GM19023 (cell line): ENCODE measurements at regions not wholly inside any gene's neighbourhood (a gene's known extent, or its start where the extent isn't known, plus 50 kb on each side); places are given as distances from the start of the nearest gene placed in this dataset.

Experiments used
- ATAC-seq: cut with Tn5 transposase; IDR thresholded peaks from one replicate; pipeline ENCODE4 v1.9.1; 2021; ENCODE audit warnings: mild to moderate bottlenecking, moderate library complexity; ENCODE audit not compliant: unreplicated experiment

DNA sequence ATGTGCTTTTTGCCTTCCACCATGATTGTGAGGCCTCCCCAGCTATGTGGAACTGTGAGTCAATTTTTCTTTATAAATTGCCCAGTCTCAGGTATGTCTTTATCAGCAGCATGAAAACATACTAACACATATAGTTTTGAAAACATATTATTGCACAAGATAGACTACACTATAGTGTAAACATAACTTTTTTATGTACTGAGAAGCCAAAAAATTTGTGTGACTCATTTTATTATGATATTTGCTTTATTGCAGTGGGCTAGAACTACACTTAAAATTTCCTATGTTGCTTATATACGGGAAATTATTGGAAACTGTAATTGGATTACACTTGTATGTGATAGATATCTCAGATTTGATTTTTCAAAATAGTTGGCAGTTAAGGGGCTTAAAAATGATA, 885.5 kb upstream of the FBXO33 start:
- no peak for ATAC-seq

DNA sequence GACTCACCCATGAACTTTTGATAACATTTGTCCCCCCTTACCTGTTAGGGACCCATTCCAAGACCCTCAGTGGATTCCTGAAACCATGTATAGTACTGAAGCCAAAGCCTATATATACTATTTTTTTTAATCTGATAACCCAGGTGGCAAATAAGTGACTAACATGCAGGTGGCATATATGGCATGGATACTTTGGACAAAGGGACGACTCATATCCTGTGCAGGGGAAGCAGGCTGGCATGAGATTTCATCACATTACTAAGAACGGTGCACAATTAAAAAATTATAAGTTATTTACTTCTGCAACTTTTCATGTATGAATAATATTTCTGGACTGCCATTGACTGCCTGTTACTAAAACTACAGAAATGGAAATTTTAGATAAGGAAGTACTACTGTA, 880.1 kb upstream of the FBXO33 start:
- ATAC-seq, result no peak

DNA sequence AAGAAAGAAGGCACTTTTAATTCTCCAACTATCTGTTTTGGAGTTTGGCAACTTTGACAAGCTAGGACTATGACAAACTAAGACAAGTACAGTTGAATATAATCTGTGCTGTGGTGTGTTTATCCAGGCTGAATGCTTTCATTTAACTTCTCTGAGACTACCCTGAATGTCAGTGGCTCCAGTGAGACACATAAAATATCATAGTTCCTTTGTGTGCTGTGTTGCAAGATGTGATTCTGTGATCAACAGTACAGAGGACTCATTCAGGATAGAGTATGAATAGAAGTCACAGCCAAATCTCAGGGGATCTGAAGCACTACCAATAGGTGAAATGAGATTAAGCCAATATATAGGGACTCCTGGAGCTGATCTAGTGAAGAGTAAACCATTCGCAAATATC, 876.9 kb upstream of the FBXO33 start:
- ATAC-seq, result no peak

DNA sequence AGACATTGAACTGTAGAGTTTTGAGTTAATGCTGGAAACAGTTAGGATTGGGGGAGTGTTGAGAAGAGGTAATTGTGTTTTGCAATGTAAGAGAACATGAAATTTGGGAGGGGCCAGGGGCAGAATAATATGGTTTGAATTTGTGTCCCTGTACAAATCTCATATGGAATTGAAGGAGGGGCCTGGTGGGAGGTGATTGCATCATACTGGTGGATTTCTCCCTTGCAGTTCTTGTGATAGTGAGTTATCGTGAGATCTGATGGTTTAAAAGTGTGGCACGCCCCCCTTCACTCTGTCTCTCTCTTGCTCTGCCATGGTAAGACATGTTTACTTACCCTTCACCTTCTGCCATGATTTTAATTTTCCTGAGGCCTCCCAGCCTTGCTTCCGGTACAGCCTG, 876.0 kb upstream of the FBXO33 start:
- no peak for ATAC-seq

DNA sequence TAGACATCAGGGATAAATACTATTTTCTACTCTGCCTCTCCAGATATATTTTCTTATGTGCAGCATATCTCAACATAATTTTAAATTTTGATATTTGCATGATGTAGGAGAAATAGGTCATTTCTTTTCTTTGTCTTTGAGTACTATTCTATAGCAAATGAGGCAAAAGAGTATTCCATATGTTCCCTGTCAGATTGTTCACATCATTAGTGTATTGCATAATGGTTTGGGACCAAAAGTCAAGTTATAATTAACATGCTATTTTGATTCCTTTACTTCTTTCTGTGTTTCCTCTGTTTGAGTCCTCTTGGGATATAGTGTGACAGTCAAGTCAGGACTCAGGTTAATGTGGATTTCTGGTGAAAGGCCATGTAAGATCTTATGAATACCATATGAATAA, 864.6 kb upstream of the FBXO33 start:
- no peak for ATAC-seq

DNA sequence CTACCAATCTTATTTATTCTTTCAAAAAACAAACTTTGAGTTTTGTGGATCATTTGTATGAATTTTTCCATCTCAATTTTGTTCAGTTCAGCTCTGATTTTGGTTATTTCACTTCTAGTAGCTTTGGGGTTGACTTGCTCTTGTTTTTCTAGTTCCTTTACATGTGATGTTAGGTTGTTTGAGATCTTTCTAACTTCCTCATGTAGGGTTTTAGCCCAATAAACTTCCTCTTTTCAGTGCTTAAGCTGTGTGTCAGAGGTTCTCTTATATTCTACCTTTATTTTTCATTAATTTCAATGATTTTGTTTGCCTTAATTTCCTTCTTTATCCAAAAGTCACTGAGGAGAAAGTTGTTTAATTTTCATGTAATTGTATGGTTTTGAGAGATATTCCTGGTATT, 860.4 kb upstream of the FBXO33 start:
- no peak for ATAC-seq

DNA sequence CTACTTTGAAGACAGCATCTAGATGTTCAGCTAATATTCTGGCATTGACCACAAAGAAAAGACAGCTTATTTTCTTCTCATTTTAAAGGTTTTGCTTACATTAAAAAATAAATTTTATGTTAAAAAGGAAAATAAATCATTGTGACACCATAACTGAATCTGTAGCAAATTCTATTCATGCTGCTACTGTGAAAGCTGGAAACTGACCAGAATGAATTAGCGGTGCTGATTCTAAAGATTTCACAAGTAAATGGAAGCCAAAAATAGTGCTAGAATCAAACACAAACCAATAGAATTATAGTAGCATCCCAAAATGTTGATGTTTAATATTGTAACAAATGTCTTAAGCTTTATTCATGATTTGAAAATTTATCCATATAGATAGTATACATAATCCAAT, 850.0 kb upstream of the FBXO33 start:
- no peak for ATAC-seq

DNA sequence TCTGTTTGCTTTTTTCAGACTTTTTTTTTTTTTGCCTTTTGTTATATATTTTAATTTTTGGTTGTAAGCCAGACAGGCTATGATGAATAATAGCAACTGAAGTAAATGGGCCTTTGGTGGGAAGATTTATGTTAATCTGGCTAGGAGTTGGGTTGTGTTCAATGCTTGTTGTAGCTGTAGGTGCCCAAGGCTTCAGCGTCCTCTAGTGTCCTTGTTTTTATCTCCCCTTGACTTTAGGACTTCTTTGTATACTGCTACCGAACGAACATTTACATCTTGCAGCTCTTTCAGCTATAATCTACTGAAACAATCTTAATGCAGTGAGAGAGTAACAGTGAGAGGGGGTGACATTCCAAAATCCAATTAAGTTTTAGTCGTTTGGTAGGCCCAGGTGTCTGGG, 848.4 kb upstream of the FBXO33 start:
- no peak for ATAC-seq

DNA sequence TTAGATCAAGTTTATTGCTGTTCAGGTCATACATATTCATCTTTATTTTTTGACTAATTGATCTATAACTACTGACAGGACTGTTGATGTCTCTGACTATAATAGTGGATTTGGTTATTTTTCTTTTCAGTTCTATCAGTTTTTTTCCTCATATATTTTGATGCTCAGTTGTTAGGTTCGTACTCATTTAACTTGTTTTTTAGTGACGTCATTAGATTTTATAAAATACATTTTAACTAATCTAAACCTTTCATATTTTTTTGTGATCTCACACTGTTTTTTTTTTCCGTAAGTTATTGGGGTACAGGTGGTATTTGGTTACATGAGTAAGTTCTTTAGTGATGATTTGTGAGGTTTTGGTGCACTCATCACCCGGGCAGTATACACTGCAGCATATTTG, 841.2 kb upstream of the FBXO33 start:
- ATAC-seq, result no peak

DNA sequence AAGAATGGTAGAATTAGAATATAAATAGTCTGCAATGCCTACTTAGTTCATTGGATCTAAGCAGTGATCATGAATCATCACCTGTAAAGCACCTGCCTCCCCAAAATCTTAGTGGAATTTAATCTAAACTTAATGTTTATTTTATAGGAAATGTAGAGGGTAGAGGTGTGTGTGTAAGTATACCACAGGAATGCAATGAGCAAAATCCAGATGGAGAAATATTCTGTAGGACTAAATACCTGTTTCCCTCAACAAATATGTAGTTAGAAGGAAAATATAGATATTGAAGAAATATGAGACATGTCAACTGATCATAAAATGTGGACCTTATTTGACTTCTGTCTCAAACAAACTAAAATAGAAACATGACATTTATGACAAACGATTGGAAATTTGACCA, 839.2 kb upstream of the FBXO33 start:
- ATAC-seq, result no peak

DNA sequence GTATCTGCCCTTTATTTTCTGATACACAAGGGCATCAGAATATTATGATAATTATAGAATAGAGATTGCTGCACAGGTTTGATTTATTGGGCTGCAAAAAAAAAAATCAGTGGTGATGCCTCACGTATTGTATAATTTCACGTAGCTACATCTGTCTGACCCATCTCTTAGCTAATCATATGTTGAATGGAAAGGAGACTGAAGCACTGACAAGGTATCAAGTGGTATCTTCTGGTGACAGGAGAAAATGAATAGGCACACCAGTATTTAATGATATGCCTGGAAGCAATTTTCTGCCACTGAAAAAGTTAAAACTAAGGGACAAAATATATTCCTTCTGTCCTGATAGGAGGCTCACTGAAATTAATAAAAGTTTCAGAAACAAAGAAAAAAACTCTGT, 837.2 kb upstream of the FBXO33 start:
- no peak for ATAC-seq

DNA sequence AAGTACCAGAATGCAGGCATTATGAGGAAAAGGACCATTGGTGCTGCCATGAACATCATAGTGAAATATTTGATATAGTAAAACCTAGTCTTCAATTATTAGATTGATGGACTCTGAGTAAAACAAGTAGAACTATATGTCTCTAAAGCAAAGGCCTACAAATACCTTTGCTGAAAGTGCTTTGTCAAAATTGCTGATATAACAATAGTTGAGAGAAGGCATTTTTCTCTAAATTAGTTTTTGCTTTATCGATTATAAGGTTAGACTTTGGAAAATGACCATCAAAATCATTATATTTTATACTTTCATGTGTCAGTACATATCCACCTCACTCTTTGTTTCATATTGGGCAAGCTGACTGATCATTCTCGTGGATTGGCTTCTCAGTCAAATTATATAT, 836.0 kb upstream of the FBXO33 start:
- no peak for ATAC-seq

DNA sequence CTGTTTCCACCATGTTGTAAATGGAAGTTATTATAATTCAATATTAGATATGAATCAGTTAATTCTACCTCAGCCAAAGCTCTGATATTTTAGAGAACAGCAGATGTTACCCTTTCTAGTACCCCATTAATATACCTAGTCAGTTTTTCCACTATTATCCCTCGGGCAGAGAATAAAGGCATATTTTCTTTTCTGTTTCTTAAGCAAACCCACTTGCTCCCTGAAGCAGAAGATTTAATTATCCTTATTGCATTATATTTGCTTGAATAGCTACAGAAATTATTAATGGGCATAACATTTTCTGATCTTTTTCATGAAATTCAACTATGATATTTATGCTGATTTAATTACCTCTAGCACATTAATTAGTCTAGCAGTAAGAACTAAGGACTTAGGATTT, 832.9 kb upstream of the FBXO33 start:
- ATAC-seq, result no peak

DNA sequence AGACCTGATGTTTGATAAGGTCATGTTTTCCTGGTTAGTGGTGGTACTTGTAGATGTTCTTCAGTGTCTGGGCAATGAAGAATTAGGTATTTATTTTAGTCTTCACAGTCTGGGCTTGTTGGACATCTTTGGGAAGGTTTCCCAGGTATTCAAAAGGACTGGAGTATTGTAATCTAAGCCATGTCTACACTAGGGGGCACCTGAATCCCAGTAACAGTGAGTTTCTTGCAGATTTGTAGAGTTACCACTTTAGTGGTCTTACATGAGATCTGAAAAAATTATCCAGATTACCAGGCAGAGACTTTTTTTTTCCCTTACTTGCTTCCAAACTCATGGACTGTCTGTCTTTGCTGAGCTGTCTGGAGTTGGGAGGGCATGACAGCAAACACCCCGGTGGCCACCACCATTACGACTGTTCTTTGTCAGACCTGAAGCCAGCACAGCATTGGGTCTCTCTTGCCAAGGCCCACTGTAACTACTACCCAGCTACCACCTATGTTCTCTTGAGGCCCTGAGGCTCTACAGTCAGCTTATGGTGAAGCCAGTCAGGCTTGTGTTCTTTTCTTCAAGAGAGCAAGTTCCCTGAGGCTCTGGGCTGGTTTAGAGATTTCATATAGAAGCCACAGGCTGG, 820.7 kb upstream of the FBXO33 start:
- no peak for ATAC-seq

DNA sequence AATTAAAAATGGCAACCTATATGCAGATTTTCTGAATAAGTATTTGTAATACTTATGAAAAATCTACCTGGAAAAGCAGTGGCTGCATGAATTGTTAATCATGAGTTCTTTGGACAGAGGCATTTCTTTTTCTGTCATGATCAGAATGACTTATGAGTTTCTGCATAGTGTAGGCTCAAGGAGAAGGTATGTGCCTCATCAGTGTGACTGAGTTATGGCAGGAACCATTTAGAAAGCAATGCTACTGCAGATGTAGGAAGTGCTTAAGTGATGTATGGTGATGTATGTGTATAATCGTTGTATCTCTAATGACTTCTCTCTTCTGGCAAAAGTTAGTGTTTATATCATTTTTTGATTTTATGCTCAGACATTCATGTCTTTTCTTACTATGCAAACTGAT, 816.4 kb upstream of the FBXO33 start:
- ATAC-seq, result no peak

DNA sequence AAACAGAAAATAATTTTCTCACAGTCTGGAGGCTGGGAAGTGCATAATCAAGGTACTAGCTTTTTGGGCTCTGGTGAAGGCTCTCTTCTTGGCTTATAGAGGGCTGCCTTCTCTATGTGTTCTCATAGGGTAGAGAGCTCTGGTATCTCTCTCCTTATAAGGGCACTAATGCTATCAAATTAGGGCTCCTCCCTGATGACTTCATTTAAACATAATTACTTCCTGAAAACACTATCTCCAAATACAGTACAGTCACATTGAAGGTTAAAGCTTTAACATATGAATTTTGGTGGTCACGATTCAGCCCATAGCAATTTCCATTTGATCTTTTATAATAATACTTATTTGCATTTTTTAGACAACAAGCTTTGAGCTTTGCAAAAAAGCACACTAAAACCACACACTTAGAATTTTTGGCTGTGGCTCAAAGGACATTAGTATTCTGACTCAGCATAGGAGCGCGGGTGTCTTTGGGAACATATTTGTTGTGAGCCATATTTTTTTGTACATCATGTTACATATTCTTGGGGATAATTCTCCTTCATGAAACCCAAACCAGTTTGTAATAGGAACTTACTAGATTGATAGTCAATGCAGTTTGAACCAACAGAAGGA, 808.1 kb upstream of the FBXO33 start:
- no peak for ATAC-seq

DNA sequence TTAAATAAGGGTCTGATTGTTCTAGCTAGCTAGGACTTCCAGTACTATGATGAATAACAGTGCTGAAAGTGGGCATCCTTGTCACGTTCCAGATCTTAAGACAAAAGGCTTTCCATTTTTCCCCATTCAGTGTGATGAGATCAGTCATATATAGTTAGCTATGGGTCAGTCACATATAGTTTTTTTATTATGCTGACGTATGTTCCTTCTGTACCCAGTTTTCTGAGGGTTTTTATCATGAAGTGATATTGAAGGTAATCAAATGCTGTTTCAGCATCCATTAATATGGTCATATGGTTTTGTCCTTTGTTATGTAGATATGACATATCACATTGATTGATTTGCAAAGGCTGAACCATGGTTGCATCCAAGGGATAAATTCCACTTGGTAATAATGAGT, 800.1 kb upstream of the FBXO33 start:
- no peak for ATAC-seq

DNA sequence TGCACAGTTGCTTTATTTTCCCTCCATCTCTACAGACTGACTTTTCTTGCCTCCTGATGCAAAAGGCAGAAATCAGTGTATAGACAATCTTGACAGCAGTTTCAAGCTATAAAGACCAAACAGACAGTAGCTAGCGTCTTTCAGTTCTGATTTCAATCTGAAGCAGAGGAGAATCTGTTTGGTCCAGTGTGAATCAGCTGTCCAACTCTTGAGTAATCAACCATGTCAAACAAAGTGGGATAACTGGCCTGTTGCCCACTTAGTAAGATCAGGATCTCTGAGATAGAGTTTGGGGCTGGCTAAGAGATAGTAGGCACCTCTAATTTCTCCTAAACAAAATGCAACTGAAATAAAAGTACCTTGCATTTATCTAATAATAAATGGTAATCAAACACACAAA, 797.4 kb upstream of the FBXO33 start:
- no peak for ATAC-seq

DNA sequence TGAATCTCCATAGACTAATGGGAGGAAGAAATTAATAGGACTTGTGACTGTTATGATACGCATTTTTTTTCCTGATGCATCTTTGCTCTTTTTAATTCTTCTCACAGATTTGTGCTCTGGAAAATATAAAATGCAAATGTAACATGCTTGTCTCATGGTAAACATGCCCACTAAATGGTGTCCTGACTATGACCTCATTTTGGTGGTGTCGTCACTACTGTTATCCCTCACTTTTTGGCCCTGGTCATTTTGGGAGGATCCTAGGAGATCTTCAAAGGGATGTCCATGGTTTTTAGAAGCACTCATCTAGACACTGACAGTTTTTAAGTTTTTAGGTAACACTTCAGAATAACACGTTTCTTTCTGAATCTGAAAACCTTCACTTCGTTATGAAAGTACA, 790.8 kb upstream of the FBXO33 start:
- no peak for ATAC-seq

DNA sequence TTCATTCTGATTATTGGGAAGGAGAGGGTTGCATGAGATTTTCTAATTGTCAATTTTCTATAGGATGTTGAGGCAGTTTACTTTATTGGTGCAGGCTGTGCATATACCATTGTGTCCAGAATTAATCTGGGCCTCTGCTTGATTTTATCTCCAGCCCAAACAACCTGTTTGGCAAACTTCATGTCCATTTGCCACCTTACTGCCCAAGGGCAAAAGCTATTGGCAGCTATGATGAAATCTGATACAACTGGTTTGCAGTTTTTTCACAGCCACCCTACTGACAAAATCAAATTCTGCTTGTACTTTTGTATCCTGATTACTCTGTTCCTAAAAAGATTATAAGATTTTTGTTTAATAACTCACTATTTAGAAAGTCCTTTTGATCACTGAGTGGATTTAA, 789.2 kb upstream of the FBXO33 start:
- ATAC-seq, result no peak

DNA sequence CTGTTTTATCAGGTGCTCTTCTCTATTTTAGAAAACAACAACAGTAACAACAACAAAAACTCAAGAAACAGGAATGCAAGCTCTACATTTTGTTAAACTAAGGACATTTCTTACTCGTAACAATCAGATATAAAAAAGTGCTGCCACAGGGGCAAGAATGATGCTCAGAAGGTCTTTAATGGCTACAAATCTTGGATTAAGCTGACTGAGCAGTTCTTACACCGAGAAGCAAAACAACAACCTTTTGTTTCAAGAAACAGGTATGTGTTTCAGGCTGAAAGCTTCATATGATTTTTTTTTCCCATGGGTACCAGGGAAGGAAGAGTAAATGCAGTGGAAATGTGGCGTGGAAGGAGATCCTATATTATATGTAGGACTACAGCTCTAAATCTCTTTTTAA, 786.8 kb upstream of the FBXO33 start:
- ATAC-seq, result no peak

DNA sequence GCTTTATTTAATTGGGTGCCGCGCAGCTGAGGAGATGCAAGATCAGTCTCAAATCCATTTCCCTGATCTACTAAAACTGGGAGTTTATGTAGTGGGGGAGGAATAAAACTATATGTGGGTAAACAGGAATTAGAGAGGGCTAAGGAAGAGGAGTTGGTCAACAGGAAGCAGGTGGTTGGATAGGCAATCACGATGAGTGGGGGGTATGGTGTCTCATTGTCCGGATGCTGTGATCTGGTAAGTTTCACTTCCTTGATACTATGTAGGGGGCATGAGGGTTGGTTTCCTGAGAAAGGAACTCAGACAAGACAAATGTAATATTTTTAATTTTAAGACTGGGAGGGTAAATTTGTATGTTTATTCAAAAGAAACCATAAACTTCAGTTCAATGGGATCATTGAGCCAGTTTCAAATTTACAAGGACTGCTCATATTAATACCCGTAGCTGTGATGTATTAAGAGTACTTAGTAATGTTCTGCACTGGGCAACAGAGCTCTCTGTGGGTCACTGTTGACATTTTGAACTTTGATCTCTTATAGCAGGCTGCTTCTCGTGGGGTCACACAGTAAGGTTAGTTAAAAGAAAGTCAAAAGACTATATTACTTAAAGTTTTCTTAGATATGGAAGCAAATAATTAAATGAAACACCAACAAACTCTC, 786.2 kb upstream of the FBXO33 start:
- no peak for ATAC-seq

DNA sequence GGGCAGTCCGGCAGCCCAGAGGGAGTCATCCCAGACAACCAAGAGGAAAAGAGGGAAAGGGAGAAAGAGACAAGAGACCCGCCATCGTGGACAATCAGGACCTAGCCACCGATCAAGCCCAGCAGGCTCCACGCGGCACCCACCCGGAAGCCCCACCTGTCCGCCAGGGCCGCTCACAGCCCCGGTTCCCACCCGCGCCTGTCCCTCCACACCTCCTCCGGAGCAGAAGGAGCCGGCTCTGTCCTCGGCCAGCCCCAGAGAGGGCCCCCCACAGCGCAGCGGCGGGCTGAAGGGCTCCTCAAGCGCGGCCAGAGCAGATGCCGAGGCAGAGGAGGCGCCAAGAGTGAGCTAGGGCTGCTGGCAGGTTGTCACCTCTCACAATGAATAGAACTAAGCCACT, 784.7 kb upstream of the FBXO33 start:
- no peak for ATAC-seq
